ENCODE measurements at regions not wholly inside any gene's neighbourhood (a gene's known extent, or its start where the extent isn't known, plus 50 kb on each side); places are given as distances from the start of the nearest gene placed in this dataset.

DNA sequence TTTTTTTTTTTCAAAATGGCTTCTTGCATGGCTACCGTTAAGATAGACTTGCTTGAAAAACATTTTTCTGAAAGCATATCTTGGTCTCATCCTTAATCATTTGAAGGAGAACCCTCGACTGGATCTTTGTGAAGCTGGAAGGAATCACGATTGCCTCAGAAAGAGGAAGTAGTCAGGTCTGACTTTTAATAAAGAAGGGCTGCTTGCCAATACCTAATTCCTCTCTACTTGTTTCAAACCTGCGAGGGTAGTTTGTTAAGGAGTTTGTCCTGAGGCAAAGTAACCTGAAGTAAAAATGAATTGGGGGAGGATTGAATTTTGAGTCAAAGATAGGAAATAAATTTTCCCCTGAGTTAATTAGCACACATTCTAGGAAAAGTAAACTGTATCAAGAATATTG lies 288.1 kb upstream of the MAP3K7 start:
- TF ChIP-seq, protein P1, sequence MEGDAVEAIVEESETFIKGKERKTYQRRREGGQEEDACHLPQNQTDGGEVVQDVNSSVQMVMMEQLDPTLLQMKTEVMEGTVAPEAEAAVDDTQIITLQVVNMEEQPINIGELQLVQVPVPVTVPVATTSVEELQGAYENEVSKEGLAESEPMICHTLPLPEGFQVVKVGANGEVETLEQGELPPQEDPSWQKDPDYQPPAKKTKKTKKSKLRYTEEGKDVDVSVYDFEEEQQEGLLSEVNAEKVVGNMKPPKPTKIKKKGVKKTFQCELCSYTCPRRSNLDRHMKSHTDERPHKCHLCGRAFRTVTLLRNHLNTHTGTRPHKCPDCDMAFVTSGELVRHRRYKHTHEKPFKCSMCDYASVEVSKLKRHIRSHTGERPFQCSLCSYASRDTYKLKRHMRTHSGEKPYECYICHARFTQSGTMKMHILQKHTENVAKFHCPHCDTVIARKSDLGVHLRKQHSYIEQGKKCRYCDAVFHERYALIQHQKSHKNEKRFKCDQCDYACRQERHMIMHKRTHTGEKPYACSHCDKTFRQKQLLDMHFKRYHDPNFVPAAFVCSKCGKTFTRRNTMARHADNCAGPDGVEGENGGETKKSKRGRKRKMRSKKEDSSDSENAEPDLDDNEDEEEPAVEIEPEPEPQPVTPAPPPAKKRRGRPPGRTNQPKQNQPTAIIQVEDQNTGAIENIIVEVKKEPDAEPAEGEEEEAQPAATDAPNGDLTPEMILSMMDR (IDR thresholded peaks at IDR 0.05), result no peak
- no peak for TF ChIP-seq POLR2A (IDR thresholded peaks at IDR 0.05)

All from thyroid gland (tissue), 4 donors.